ENCODE measurements at regions not wholly inside any gene's neighbourhood (a gene's known extent, or its start where the extent isn't known, plus 50 kb on each side); places are given as distances from the start of the nearest gene placed in this dataset.
"Not testable (repeated sequence)": the region's sequence is repeated elsewhere in the genome, so short reads cannot be mapped to it uniquely, and the experiment has no call there.

GRCh38 chr1:206404309-206405027, 65.8 kb upstream of the IKBKE start:
- not testable (repeated sequence) for H3K4me3 Mint-ChIP-seq; H3K36me3 Mint-ChIP-seq; H3K27ac Mint-ChIP-seq; H3K9me3 Mint-ChIP-seq (ENCODE audit: low read depth); H3K4me1 Mint-ChIP-seq (ENCODE audit: low read depth); H3K27me3 Mint-ChIP-seq

- not testable (repeated sequence) for H3K36me3 Mint-ChIP-seq; H3K27ac Mint-ChIP-seq; H3K4me1 Mint-ChIP-seq (ENCODE audit: low read depth); H3K27me3 Mint-ChIP-seq; H3K9me3 Mint-ChIP-seq (ENCODE audit: low read depth); H3K4me3 Mint-ChIP-seq
Measured at GRCh38 chr1:206405282-206405681, 65.0 kb upstream of the IKBKE start.

GRCh38 chr1:206408371-206409288, 61.6 kb upstream of the IKBKE start:
- not testable (repeated sequence) for H3K4me3 Mint-ChIP-seq; H3K4me1 Mint-ChIP-seq (ENCODE audit: low read depth); H3K9me3 Mint-ChIP-seq (ENCODE audit: low read depth); H3K36me3 Mint-ChIP-seq; H3K27me3 Mint-ChIP-seq; H3K27ac Mint-ChIP-seq

GRCh38 chr1:206411321-206411720, 59.0 kb upstream of the IKBKE start:
- no peaks in the 10 kb centered on the region for H3K9me3 Mint-ChIP-seq (ENCODE audit: low read depth)
- no peaks in the 10 kb centered on the region for H3K36me3 Mint-ChIP-seq
- H3K27me3 Mint-ChIP-seq = no peaks in the 10 kb centered on the region
- no peaks in the 10 kb centered on the region for H3K4me1 Mint-ChIP-seq (ENCODE audit: low read depth)
- H3K4me3 Mint-ChIP-seq = no peak overlapping the region
- H3K27ac Mint-ChIP-seq = no peak overlapping the region

- Mint-ChIP-seq H3K36me3 (peaks cover 5% of the 10 kb centered on the region), H3K9me3 (ENCODE audit: low read depth) (no peaks in the 10 kb centered on the region), H3K27ac (no peak overlapping the region), H3K4me1 (ENCODE audit: low read depth) (no peaks in the 10 kb centered on the region), H3K27me3 (no peaks in the 10 kb centered on the region), H3K4me3 (no peak overlapping the region)
Measured at GRCh38 chr1:206415942-206416341, 54.3 kb upstream of the IKBKE start.

GRCh38 chr1:206417774-206418614, 52.3 kb upstream of the IKBKE start:
- H3K36me3 Mint-ChIP-seq = peaks cover 5% of the 10 kb centered on the region
- H3K27me3 Mint-ChIP-seq = no peaks in the 10 kb centered on the region
- no peaks in the 10 kb centered on the region for H3K9me3 Mint-ChIP-seq (ENCODE audit: low read depth)
- no peak overlapping the region for H3K4me3 Mint-ChIP-seq
- H3K4me1 Mint-ChIP-seq (ENCODE audit: low read depth) = no peaks in the 10 kb centered on the region
- no peak overlapping the region for H3K27ac Mint-ChIP-seq

GRCh38 chr1:206419250-206419649, 51.0 kb upstream of the IKBKE start:
- Mint-ChIP-seq H3K4me3 (no peak overlapping the region), H3K36me3 (peaks cover 7% of the 10 kb centered on the region), H3K27ac (no peak overlapping the region), H3K9me3 (ENCODE audit: low read depth) (no peaks in the 10 kb centered on the region), H3K4me1 (ENCODE audit: low read depth) (no peaks in the 10 kb centered on the region), H3K27me3 (no peaks in the 10 kb centered on the region)

GRCh38 chr1:206419783-206420182, 50.5 kb upstream of the IKBKE start:
- no peaks in the 10 kb centered on the region for H3K4me1 Mint-ChIP-seq (ENCODE audit: low read depth)
- no peak overlapping the region for H3K27ac Mint-ChIP-seq
- no peak overlapping the region for H3K4me3 Mint-ChIP-seq
- peaks cover 7% of the 10 kb centered on the region for H3K36me3 Mint-ChIP-seq
- no peaks in the 10 kb centered on the region for H3K9me3 Mint-ChIP-seq (ENCODE audit: low read depth)
- H3K27me3 Mint-ChIP-seq = no peaks in the 10 kb centered on the region

- Mint-ChIP-seq H3K4me1 (ENCODE audit: low read depth) (no peaks in the 10 kb centered on the region), H3K27me3 (no peaks in the 10 kb centered on the region), H3K9me3 (ENCODE audit: low read depth) (no peaks in the 10 kb centered on the region), H3K4me3 (no peak overlapping the region), H3K27ac (no peak overlapping the region), H3K36me3 (peaks cover 7% of the 10 kb centered on the region)
Measured at GRCh38 chr1:206420471-206420870, 49.8 kb upstream of the IKBKE start.
